MG63 (cell line): ENCODE measurements at regions not wholly inside any gene's neighbourhood (a gene's known extent, or its start where the extent isn't known, plus 50 kb on each side); places are given as distances from the start of the nearest gene placed in this dataset.
A peak's percentile ranks its signal among the peaks of the same experiment; 100 is the strongest.

Experiments
- DNase-seq: peaks from one replicate; pipeline ENCODE4 v3.0.0-alpha.2; 2020
- H3K27me3 ChIP-seq: fragments of 250-450 bp; sonication (Bioruptor Pico); 2 replicates; pipeline ENCODE4 v1.5.1; 2020; ENCODE audit warnings: mild to moderate bottlenecking, moderate library complexity
- H3K36me3 ChIP-seq: fragments of 250-450 bp; sonication (Bioruptor Pico); 2 replicates; pipeline ENCODE4 v1.5.1; 2020; ENCODE audit warnings: mild to moderate bottlenecking, moderate library complexity
- H3K4me3 ChIP-seq: fragments of 250-450 bp; sonication (Bioruptor Pico); 2 replicates; pipeline ENCODE4 v1.5.1; 2020; ENCODE audit warnings: mild to moderate bottlenecking, moderate library complexity
- H3K9me3 ChIP-seq: fragments of 250-450 bp; sonication (Bioruptor Pico); 2 replicates; pipeline ENCODE4 v1.5.1; 2020; ENCODE audit warnings: mild to moderate bottlenecking, moderate library complexity

DNA sequence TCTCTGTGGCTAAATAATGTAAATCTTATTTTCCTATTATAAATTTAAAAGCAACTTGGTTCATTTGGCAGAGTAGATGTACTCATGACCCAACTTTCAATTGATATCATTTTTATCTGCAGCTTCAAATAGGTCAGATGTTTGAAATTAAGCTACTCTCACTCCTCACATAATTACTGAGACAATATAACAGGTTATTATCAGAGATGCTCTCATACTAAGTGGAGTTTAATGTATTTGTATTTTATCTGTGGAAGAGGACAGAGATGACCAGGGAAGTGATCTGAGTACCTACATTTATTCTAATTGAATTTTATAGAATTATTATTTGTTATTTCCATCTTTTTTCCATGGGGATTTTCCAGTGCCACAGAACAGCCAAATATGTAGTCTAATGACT is 177.4 kb upstream of the PRLR start:
- H3K36me3 ChIP-seq = no peaks in the 10 kb centered on the region
- H3K4me3 ChIP-seq = no peak overlapping the region
- DNase-seq = no peak
- H3K27me3 ChIP-seq = 0 out of 2 replicates have a peak, but pooled peaks cover 2% of the 10 kb centered on the region
- H3K9me3 ChIP-seq = no peaks in the 10 kb centered on the region

DNA sequence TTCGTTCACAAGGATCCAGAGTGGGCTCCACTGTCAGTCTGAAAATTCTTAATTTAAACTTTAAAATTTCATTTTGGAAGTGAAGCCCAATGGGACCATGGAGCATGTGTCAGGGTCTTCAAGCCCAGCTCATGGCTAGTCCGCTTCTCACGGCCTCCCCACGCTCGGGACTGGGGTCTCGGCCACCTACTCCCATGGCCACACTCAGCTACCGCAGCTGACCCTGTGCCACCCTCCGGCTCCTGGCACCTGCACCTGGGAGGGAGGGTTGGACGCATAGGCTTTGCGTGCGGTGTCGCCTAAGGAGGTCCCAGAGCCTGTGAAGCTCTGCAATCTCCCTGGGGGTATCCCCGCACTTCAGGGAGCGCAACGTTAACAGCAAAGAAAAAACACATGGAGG is 175.7 kb upstream of the PRLR start:
- Histone ChIP-seq H3K9me3 (no peaks in the 10 kb centered on the region), H3K36me3 (no peaks in the 10 kb centered on the region), H3K27me3 (0 out of 2 replicates have a peak, but pooled peaks cover 2% of the 10 kb centered on the region), H3K4me3 (no peak overlapping the region)
- no peak for DNase-seq

- Histone ChIP-seq H3K4me3 (no peak overlapping the region), H3K27me3 (0 out of 2 replicates have a peak, but pooled peaks cover 2% of the 10 kb centered on the region), H3K9me3 (no peaks in the 10 kb centered on the region), H3K36me3 (no peaks in the 10 kb centered on the region)
- peak; percentile 8 for DNase-seq
Observed at GRCh38 chr5:35404701-35405100, 174.4 kb upstream of the PRLR start.

GRCh38 chr5:35393901-35394300 is 163.6 kb upstream of the PRLR start:
- Histone ChIP-seq H3K27me3 (no peaks in the 10 kb centered on the region), H3K9me3 (no peaks in the 10 kb centered on the region; the same call in 1 of the 2 replicates), H3K4me3 (no peak overlapping the region), H3K36me3 (no peaks in the 10 kb centered on the region)
- DNase-seq = no peak

DNA sequence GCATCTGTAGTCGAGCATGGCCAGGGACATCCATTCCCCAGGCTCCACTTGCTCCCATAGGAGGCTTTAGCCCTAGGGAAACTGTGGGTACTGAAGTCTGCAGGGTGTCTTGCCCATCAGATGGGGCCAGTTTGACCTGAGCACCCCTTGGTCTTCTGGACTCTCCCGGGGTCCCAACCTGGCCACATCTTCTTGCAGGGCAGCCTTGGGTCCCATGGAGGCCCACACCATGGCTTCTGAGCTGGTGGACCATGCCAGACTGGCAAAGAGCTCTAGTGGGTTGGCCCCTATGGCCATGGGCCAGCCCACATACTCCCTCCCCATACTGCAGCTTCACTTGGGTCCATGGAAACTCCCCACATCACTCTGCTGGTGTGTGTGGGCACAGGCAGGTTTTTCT is 154.4 kb upstream of the PRLR start:
- DNase-seq = no peak
- Histone ChIP-seq H3K4me3 (no peak overlapping the region), H3K36me3 (no peaks in the 10 kb centered on the region), H3K9me3 (no peaks in the 10 kb centered on the region), H3K27me3 (no peaks in the 10 kb centered on the region; the same call in 1 of the 2 replicates)

- no peak for DNase-seq
- H3K4me3 ChIP-seq = no peak overlapping the region
- no peaks in the 10 kb centered on the region for H3K9me3 ChIP-seq
- no peaks in the 10 kb centered on the region for H3K36me3 ChIP-seq
- H3K27me3 ChIP-seq = no peaks in the 10 kb centered on the region; the same call in 1 of the 2 replicates
Observed at GRCh38 chr5:35383041-35383440, 152.8 kb upstream of the PRLR start.

- H3K4me3 ChIP-seq = no peak overlapping the region
- no peak for DNase-seq
- no peaks in the 10 kb centered on the region for H3K9me3 ChIP-seq
- no peaks in the 10 kb centered on the region for H3K27me3 ChIP-seq
- no peaks in the 10 kb centered on the region for H3K36me3 ChIP-seq
Observed at GRCh38 chr5:35377653-35378052, 147.4 kb upstream of the PRLR start.

GRCh38 chr5:35374584-35374983 is 144.3 kb upstream of the PRLR start:
- Histone ChIP-seq H3K4me3 (no peak overlapping the region), H3K36me3 (no peaks in the 10 kb centered on the region), H3K27me3 (no peaks in the 10 kb centered on the region)

GRCh38 chr5:35373249-35373648 is 143.0 kb upstream of the PRLR start:
- no peaks in the 10 kb centered on the region for H3K36me3 ChIP-seq
- no peaks in the 10 kb centered on the region for H3K9me3 ChIP-seq
- no peak overlapping the region for H3K4me3 ChIP-seq
- no peak for DNase-seq
- H3K27me3 ChIP-seq = no peaks in the 10 kb centered on the region

More at GRCh38 chr5:35374584-35374983, 144.3 kb upstream of the PRLR start:
- no peak for DNase-seq
- H3K9me3 ChIP-seq = no peaks in the 10 kb centered on the region

DNA sequence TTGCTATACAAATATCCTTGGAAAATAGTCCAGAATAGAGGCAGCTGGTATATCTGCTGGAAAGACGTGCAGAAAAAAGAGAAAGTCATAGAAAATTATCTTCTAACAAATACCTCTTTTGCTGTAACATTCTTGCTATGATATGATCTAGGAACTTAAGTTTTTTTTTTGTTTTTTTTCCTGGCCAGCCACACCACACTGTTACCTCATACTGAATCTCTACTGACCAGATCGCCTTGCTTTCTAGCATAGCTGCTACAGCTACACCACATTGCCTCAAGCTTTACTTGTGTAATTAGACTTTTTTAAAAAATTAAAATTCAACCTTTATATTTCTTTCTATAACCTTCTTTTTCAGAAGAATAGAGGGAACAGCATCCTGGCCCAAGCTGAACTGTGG is 142.2 kb upstream of the PRLR start:
- Histone ChIP-seq H3K4me3 (no peak overlapping the region), H3K36me3 (no peaks in the 10 kb centered on the region), H3K9me3 (no peaks in the 10 kb centered on the region), H3K27me3 (no peaks in the 10 kb centered on the region)
- DNase-seq = no peak

GRCh38 chr5:35371951-35372426 is 141.7 kb upstream of the PRLR start:
- H3K27me3 ChIP-seq = no peaks in the 10 kb centered on the region
- H3K36me3 ChIP-seq = no peaks in the 10 kb centered on the region
- H3K9me3 ChIP-seq = no peaks in the 10 kb centered on the region
- DNase-seq = peak; percentile 24
- no peak overlapping the region for H3K4me3 ChIP-seq

DNA sequence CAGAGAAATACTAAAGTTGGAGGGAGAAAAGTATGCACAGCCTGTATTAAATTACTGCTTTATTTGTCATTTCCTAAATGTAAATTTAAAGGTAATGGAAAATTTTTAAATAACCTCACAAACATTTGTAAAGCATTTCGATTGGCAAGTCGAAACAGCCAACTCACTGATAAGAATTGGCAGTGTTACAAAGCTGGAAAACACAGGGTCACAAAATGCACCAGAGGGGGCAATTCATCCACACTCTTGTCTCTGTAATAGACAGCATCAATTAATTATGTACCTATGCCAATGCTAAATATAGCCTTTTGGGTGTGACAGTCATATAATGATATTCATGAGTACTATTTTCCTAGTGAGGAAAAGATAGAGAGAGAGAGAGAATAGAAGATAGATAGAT is 140.6 kb upstream of the PRLR start:
- no peak for DNase-seq
- no peaks in the 10 kb centered on the region for H3K27me3 ChIP-seq
- H3K9me3 ChIP-seq = no peaks in the 10 kb centered on the region
- no peak overlapping the region for H3K4me3 ChIP-seq
- H3K36me3 ChIP-seq = no peaks in the 10 kb centered on the region

DNA sequence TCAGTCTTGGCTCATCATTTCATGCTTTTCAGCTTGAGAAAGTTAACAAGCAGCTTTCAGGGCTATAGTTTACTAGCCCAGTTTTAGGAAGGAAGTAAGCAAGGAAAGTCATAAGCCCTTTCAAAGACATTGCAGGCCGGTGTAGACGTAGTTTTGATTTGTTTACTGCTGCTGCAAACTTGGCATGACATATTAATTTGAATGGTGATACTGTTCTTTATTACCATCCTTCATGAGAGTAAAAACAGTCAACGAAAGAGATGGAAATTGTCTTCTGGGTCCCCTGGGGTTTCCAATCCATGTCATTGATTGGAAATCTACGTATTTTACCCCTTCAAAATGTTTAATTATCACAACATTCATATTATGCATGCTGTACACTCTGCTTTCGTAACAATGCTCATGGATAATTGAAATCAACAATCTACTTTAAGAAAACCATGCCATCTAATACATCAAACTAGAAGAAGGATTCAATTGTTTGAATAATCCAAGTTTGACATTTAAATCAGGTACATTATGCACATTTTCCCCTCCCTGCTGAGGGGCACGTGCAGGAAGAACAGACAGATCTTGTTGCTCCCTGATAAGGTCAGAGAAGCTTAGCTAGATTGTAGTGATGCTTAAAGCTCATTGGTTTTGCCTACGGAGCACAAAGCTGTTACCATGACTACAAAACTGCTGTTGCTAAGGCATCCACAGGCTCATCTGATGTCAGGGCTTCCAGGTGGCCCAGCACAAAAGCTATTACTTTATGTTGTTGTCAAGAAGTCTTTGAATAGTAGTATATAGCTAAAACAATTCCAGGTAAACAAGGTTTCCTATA is 139.9 kb upstream of the PRLR start:
- Histone ChIP-seq H3K9me3 (no peaks in the 10 kb centered on the region), H3K4me3 (no peak overlapping the region), H3K36me3 (no peaks in the 10 kb centered on the region), H3K27me3 (no peaks in the 10 kb centered on the region)
- DNase-seq = no peak

DNA sequence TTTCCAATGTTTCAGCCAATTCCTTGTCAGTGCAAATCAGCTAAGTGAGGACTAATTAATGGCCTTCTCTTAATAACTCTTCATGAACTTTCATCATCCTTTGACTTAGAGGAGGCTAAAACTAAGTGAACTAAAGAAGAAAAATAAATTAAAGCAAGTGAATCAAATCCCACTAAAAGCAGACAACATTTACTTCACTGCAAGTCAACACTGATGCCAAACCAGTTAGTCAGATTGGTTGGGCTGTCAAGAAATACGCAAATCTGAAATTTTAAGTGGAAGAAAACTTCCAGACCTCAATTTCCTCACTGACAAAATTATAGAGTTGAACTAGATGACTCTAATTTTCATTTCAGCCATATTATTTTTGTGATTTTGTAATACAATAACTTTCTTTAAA is 137.2 kb upstream of the PRLR start:
- Histone ChIP-seq H3K9me3 (no peaks in the 10 kb centered on the region), H3K4me3 (no peak overlapping the region), H3K36me3 (no peaks in the 10 kb centered on the region), H3K27me3 (no peaks in the 10 kb centered on the region)
- DNase-seq = no peak

GRCh38 chr5:35365758-35366157 is 135.5 kb upstream of the PRLR start:
- H3K27me3 ChIP-seq = no peaks in the 10 kb centered on the region
- no peak overlapping the region for H3K4me3 ChIP-seq
- no peaks in the 10 kb centered on the region for H3K9me3 ChIP-seq
- H3K36me3 ChIP-seq = no peaks in the 10 kb centered on the region
- no peak for DNase-seq

DNA sequence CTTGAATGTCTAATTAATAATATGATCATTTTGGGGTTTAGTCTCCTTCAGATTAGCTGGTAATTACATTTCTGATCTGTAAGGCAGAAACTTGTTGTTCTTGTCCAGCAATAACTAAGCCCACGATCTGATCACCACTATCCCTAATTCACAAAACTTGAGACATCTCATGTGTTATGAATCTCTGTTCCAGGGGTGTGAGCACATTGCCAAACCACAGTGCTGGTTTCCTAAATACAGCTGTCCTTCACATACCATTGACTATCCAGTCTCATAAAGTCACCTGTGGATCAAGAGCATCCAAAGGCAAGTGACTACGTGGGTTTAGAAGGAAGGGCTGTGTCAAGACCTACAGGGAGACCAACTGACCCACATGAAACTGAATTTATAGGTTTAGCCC is 134.1 kb upstream of the PRLR start:
- peak; percentile 7 for DNase-seq
- no peaks in the 10 kb centered on the region for H3K9me3 ChIP-seq
- H3K27me3 ChIP-seq = no peaks in the 10 kb centered on the region
- H3K4me3 ChIP-seq = no peak overlapping the region
- no peaks in the 10 kb centered on the region for H3K36me3 ChIP-seq

- H3K9me3 ChIP-seq = no peaks in the 10 kb centered on the region
- DNase-seq = peak; percentile 59
- no peak overlapping the region for H3K4me3 ChIP-seq
- H3K27me3 ChIP-seq = no peaks in the 10 kb centered on the region
- no peaks in the 10 kb centered on the region for H3K36me3 ChIP-seq
Observed at GRCh38 chr5:35363387-35363965, 133.2 kb upstream of the PRLR start.

DNA sequence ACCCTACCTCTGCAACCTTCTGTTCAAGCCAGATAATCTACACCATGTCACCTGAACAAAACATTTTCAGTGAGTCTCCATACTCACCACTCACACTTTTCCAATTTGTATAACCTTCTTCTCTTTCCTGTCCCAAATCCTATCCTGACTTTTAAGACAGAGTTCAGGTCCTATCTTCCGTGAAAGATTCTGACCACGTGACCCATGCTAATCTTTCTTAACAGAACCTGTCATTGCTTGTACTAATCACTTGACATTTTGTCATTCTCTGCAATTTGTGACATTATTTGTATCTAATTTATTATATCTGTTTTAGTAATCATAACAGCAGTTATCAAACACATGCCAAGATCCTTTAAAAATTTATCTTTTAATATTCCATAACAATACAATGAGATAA is 132.5 kb upstream of the PRLR start:
- Histone ChIP-seq H3K4me3 (no peak overlapping the region), H3K27me3 (no peaks in the 10 kb centered on the region), H3K36me3 (no peaks in the 10 kb centered on the region), H3K9me3 (no peaks in the 10 kb centered on the region)
- no peak for DNase-seq
